HepG2 (cell line): ENCODE measurements at regions not wholly inside any gene's neighbourhood (a gene's known extent, or its start where the extent isn't known, plus 50 kb on each side); places are given as distances from the start of the nearest gene placed in this dataset.
A peak's percentile ranks its signal among the peaks of the same experiment; 100 is the strongest.

Source experiments
- ATAC-seq: fragments of 200-7000 bp; cut with Tn5 transposase; 3 replicates; pipeline ENCODE4 v1.9.1; 2020; ENCODE audit warnings: mild to moderate bottlenecking, moderate library complexity
- BruUV-seq: library from RNA; stranded (reverse); fragments of 400-500 nt; replicated peaks from 2 replicates; lab custom pipeline; 2021; lab: Mats Ljungman, UMichigan
- CTCF ChIA-PET: fragments of 300-600 bp; formaldehyde crosslinking; extraction: SDS; loops from one replicate; lab custom pipeline; 2021; ENCODE audit warnings: low total read pairs, inconsistent platforms, low intra/inter-chr PET ratio; lab: Yijun Ruan, JAX
- POLR2A ChIA-PET: fragments of 350-600 bp; sonication (Branson Sonifier 250); formaldehyde crosslinking; loops from one replicate; lab custom pipeline; 2020; ENCODE audit warnings: antibody characterized with exemption, inconsistent platforms; lab: Yijun Ruan, JAX
- DNase-seq: peaks from one replicate; pipeline ENCODE4 v3.0.0-alpha.2; 2015; ENCODE audit warnings: low spot score
- FAIRE-seq: peaks from 3 replicates; lab custom pipeline; 2011; peaks lifted over from hg19 to GRCh38; lab: Jason Lieb, UNC
- H2AFZ ChIP-seq: one replicate; pipeline ENCODE4 v1.6.1; 2011; ENCODE audit warnings: low read length, inconsistent platforms
- H3K27ac ChIP-seq: fragments of 300-600 bp; 3 replicates; pipeline ENCODE4 v1.8.0; 2011; ENCODE audit warnings: mixed run types, mild to moderate bottlenecking, mixed read lengths, low read length, inconsistent platforms; ENCODE audit not compliant: insufficient read depth; ENCODE audit errors: extremely low read length
- H3K27me3 ChIP-seq, 2 experiments: fragments of 200-600 bp in 1 of 2; 2 replicates in 1 of 2; 3 replicates in 1 of 2; pipeline versions ENCODE4 v1.6.0 to v1.8.0; 2011; ENCODE audit warnings: low read length in 2 of 2, mild to moderate bottlenecking in 2 of 2, moderate library complexity in 2 of 2, inconsistent platforms in 1 of 2; ENCODE audit not compliant: insufficient read depth in 2 of 2, control insufficient read depth in 1 of 2
- H3K36me3 ChIP-seq, 2 experiments: fragments of 200-600 bp in 1 of 2; replicated peaks in 1 of 2; 2 replicates in 1 of 2; 3 replicates in 1 of 2; pipeline versions ENCODE4 v1.5.1 to v1.8.0; 2011; ENCODE audit warnings: low read length in 2 of 2, inconsistent platforms in 1 of 2; ENCODE audit not compliant: insufficient read depth in 2 of 2, control insufficient read depth in 1 of 2
- H3K4me1 ChIP-seq: 2 replicates; pipeline ENCODE4 v1.5.1; 2012; ENCODE audit warnings: low read length, inconsistent platforms; ENCODE audit not compliant: insufficient read depth
- H3K4me2 ChIP-seq: 2 replicates; pipeline ENCODE4 v1.6.0; 2011; ENCODE audit warnings: low read depth, low read length, inconsistent platforms
- H3K4me3 ChIP-seq, 3 experiments: fragments of 200-600 bp in 1 of 3; sonication (generic), shearing (Covaris generic) in 1 of 3; replicated peaks in 1 of 3; 2 replicates each; pipeline ENCODE4 v1.5.1; 2011 to 2016; ENCODE audit warnings: low read length in 3 of 3, inconsistent platforms in 2 of 3, low read depth in 2 of 3, mild to moderate bottlenecking in 2 of 3, control low read depth in 1 of 3, mixed read lengths in 1 of 3; ENCODE audit not compliant: insufficient read depth in 1 of 3
- H3K79me2 ChIP-seq: one replicate; pipeline ENCODE4 v1.6.1; 2011; ENCODE audit warnings: low read length, inconsistent platforms; ENCODE audit not compliant: insufficient read depth
- H3K9ac ChIP-seq: 2 replicates; pipeline ENCODE4 v1.6.0; 2011; ENCODE audit warnings: mild to moderate bottlenecking, low read depth, low read length, inconsistent platforms; ENCODE audit not compliant: insufficient read depth
- H3K9me3 ChIP-seq: 2 replicates; pipeline ENCODE4 v1.5.1; 2012; ENCODE audit warnings: mild to moderate bottlenecking, low read length
- H4K20me1 ChIP-seq: 2 replicates; pipeline ENCODE4 v1.6.0; 2011; ENCODE audit warnings: inconsistent platforms, mild to moderate bottlenecking, low read length, moderate library complexity; ENCODE audit not compliant: insufficient read depth
- GTF3A ChIP-seq: sonication (generic); formaldehyde crosslinking; conservative IDR thresholded peaks from 2 replicates; pipeline ENCODE4 v1.4.0; 2020; ENCODE audit warnings: mild to moderate bottlenecking, missing genetic modification reagents
- ISX ChIP-seq: sonication (generic); formaldehyde crosslinking; conservative IDR thresholded peaks from 2 replicates; pipeline ENCODE4 v1.5.0; 2020; ENCODE audit warnings: missing genetic modification reagents
- PHF21A ChIP-seq: sonication (generic); formaldehyde crosslinking; IDR thresholded peaks from 2 replicates; pipeline ENCODE4 v1.5.0; 2020; ENCODE audit warnings: mild to moderate bottlenecking, missing genetic modification reagents
- ZNF274 ChIP-seq: sonication (generic); formaldehyde crosslinking; IDR thresholded peaks from 2 replicates; pipeline ENCODE4 v1.5.1; 2020; ENCODE audit warnings: mild to moderate bottlenecking, missing genetic modification reagents
- ZSCAN9 ChIP-seq: IDR thresholded peaks from 2 replicates; pipeline ENCODE4 v1.6.1; 2016; ENCODE audit warnings: borderline replicate concordance
- WGBS: methylation state at CpG from one replicate; pipeline ENCODE4 v1.1.6; 2017; ENCODE audit warnings: low lambda C conversion rate; 5-methylcytosine and 5-hydroxymethylcytosine counted together
- in situ Hi-C: cut with HindIII; loops from 2 replicates; pipeline ENCODE4 v1.10.0; 2017; ENCODE audit warnings: low pct_unique_long_range_greater_than_20kb; ENCODE audit not compliant: extremely low pct_ligation_motif_present
- intact Hi-C: fragments of 100-400 bp; cut with micrococcal nuclease; formaldehyde crosslinking; loops from one replicate; pipeline ENCODE4 v1.10.0; 2022; ENCODE audit not compliant: unreplicated experiment
- TF ChIP-seq, protein P1 (sequence below): sonication (generic); formaldehyde crosslinking; IDR thresholded peaks from 2 replicates; pipeline ENCODE4 v1.4.0; 2020; ENCODE audit warnings: missing genetic modification reagents, borderline replicate concordance

DNA sequence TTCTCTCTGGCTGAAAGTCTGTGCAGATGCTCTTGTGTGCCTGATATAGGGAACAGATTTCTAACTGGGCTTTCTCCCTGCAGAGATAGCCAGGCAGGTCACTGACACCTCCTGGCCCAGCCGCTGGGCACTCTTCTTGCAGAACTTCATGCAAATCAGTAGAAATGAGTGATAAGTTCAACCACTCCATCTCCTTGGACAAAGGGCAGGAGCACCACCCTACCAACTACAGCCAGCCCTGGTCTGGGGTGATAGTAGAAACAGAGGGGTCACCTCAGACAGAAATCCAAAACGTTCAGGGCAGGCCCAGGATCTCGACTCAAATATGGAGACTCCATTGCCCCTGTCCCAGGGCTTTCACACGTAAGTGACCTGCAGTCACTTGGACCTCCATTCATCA lies 917.8 kb upstream of the ZNF722 start:
- H2AFZ ChIP-seq: no peak overlapping the region
- H3K4me3 ChIP-seq: no peak overlapping the region
- ChIA-PET CTCF (no interaction called here), POLR2A (no interaction called here)
- no peaks in the 10 kb centered on the region for H3K79me2 ChIP-seq
- intact Hi-C loops (no loop called here), in situ Hi-C loops (no loop called here)
- no TSS peak for BruUV-seq
- H3K27me3 ChIP-seq: no peaks in the 10 kb centered on the region
- DNase-seq (no peak), ATAC-seq (no peak), FAIRE-seq (no peak)
- 0% methylated on average over 3 of the region's 4 CpGs for WGBS
- no peaks in the 10 kb centered on the region for H4K20me1 ChIP-seq
- no peaks in the 10 kb centered on the region for H3K36me3 ChIP-seq
- no peak overlapping the region for H3K27ac ChIP-seq
- peaks cover 85% of the 10 kb centered on the region for H3K9me3 ChIP-seq
- H3K9ac ChIP-seq: no peak overlapping the region
- H3K4me1 ChIP-seq: no peaks in the 10 kb centered on the region
- TF ChIP-seq PHF21A (CRISPR knock-in tag) (no peak), ISX (CRISPR knock-in tag) (no peak), GTF3A (no peak)
- TF ChIP-seq, protein P1, sequence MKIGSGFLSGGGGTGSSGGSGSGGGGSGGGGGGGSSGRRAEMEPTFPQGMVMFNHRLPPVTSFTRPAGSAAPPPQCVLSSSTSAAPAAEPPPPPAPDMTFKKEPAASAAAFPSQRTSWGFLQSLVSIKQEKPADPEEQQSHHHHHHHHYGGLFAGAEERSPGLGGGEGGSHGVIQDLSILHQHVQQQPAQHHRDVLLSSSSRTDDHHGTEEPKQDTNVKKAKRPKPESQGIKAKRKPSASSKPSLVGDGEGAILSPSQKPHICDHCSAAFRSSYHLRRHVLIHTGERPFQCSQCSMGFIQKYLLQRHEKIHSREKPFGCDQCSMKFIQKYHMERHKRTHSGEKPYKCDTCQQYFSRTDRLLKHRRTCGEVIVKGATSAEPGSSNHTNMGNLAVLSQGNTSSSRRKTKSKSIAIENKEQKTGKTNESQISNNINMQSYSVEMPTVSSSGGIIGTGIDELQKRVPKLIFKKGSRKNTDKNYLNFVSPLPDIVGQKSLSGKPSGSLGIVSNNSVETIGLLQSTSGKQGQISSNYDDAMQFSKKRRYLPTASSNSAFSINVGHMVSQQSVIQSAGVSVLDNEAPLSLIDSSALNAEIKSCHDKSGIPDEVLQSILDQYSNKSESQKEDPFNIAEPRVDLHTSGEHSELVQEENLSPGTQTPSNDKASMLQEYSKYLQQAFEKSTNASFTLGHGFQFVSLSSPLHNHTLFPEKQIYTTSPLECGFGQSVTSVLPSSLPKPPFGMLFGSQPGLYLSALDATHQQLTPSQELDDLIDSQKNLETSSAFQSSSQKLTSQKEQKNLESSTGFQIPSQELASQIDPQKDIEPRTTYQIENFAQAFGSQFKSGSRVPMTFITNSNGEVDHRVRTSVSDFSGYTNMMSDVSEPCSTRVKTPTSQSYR (CRISPR knock-in tag): no peak
- H3K4me2 ChIP-seq: no peak overlapping the region

DNA sequence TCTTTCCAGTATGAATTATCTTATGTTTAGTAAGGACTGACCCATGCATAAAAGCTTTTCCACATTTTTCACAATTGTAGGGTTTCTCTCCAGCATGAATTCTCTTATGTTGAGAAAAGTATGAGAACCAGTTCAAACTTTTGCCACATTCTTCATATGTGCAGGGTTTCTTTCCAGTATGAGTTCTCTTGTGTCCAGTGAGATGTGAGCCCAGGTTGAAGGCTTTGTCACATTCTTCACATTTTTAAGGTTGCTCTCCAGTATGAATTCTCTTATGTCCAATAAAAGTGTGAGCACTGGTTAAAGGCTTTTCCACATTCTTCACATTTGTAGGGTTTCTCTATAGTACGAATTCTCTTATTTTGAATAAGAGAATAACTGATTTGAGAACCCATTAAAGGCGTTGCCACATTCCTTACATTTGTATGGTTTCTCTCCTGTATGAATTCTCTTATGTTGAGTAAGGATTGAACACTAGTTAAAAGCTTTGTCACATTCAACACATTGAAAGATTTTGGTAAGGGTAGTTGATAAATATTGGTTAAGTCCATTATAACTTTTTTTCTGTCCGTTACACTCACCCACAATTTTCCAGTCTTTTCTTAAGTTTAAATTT lies 911.0 kb upstream of the ZNF722 start:
- no peak overlapping the region for H3K9ac ChIP-seq
- H3K4me1 ChIP-seq: no peaks in the 10 kb centered on the region
- no peak overlapping the region for H3K27ac ChIP-seq
- intact Hi-C loops: no loop called here
- ChIA-PET POLR2A (no interaction called here), CTCF (no interaction called here)
- DNase-seq: no peak
- no peak for FAIRE-seq
- no TSS peak for BruUV-seq
- WGBS: 3% methylated on average over 3 of the region's 3 CpGs
- in situ Hi-C loops: no loop called here
- H3K79me2 ChIP-seq: no peaks in the 10 kb centered on the region
- no peak for ATAC-seq
- no peak overlapping the region for H3K4me3 ChIP-seq
- H3K36me3 ChIP-seq: no peaks in the 10 kb centered on the region
- peaks cover 75% of the 10 kb centered on the region for H3K9me3 ChIP-seq
- H2AFZ ChIP-seq: no peak overlapping the region
- TF ChIP-seq ZNF274 (CRISPR knock-in tag): peak; percentile 49; the same call in 1 of the 2 replicates
- TF ChIP-seq ZSCAN9 (CRISPR knock-in tag): no peak
- TF ChIP-seq, all 625 proteins: peak for 1
- H4K20me1 ChIP-seq: no peaks in the 10 kb centered on the region
- no peak overlapping the region for H3K4me2 ChIP-seq
- no peaks in the 10 kb centered on the region for H3K27me3 ChIP-seq
